OCI-LY3 (cell line): ENCODE measurements at regions not wholly inside any gene's neighbourhood (a gene's known extent, or its start where the extent isn't known, plus 50 kb on each side); places are given as distances from the start of the nearest gene placed in this dataset.

ENCODE experiments used
- CTCF ChIP-seq: fragments of 200-600, 300-600 bp; sonication (generic); IDR thresholded peaks from 2 replicates; pipeline ENCODE4 v1.5.1; 2014; ENCODE audit warnings: antibody characterized with exemption, low read length, low read depth
- EZH2phosphoT487 ChIP-seq: fragments of 200-600 bp; shearing (Covaris generic); IDR thresholded peaks from 2 replicates; pipeline ENCODE4 v1.6.1; 2018; ENCODE audit warnings: antibody characterized with exemption, mixed run types, low read depth

- TF ChIP-seq CTCF: no peak
- no peak for TF ChIP-seq EZH2phosphoT487
Observed at GRCh38 chr18:27447451-27447881, 262.4 kb upstream of the CHST9 start.
